OCI-LY7 (cell line): ENCODE measurements at regions not wholly inside any gene's neighbourhood (a gene's known extent, or its start where the extent isn't known, plus 50 kb on each side); places are given as distances from the start of the nearest gene placed in this dataset.

Experiments used
- BruUV-seq: library from RNA; stranded (reverse); fragments of 400-500 nt; replicated peaks from 2 replicates; lab custom pipeline; 2021; lab: Mats Ljungman, UMichigan
- CTCF ChIA-PET: fragments of 300-600 bp; sonication (Branson Sonifier 250); formaldehyde crosslinking; loops from one replicate; lab custom pipeline; 2022; ENCODE audit warnings: antibody characterized with exemption; ENCODE audit not compliant: unreplicated experiment; lab: Charles Lee
- POLR2A ChIA-PET: fragments of 300-600 bp; sonication (Branson Sonifier 250); formaldehyde crosslinking; loops from one replicate; lab custom pipeline; 2022; ENCODE audit warnings: antibody characterized with exemption; lab: Charles Lee
- DNase-seq: peaks from one replicate; pipeline ENCODE4 v3.0.0-alpha.2; 2015; ENCODE audit warnings: low spot score
- H2AFZ ChIP-seq: fragments of 200-600 bp; sonication (generic), shearing (Covaris generic); 2 replicates; pipeline ENCODE4 v1.6.1; 2014; ENCODE audit warnings: mild to moderate bottlenecking, antibody characterized with exemption, low read length, moderate library complexity
- H3K27ac ChIP-seq: fragments of 200-600 bp; sonication (generic); 2 replicates; pipeline ENCODE4 v1.5.1; 2014; ENCODE audit warnings: mixed run types, low read depth, mild to moderate bottlenecking, moderate library complexity, low read length, inconsistent platforms; ENCODE audit not compliant: poor library complexity, severe bottlenecking
- H3K36me3 ChIP-seq: fragments of 200-600 bp; sonication (generic); 2 replicates; pipeline ENCODE4 v1.6.1; 2014; ENCODE audit warnings: mild to moderate bottlenecking, antibody characterized with exemption, low read length, moderate library complexity, mixed read lengths; ENCODE audit not compliant: insufficient read depth
- H3K4me1 ChIP-seq: fragments of 200-600 bp; sonication (generic); 2 replicates; pipeline ENCODE4 v1.5.1; 2014; ENCODE audit warnings: mild to moderate bottlenecking, low read length; ENCODE audit not compliant: insufficient read depth, poor library complexity, severe bottlenecking
- H3K4me2 ChIP-seq: fragments of 200-600 bp; sonication (generic); 2 replicates; pipeline ENCODE4 v1.6.1; 2014; ENCODE audit warnings: mild to moderate bottlenecking, low read length
- H3K4me3 ChIP-seq: fragments of 200-600 bp; sonication (generic); 2 replicates; pipeline ENCODE4 v1.5.1; 2014; ENCODE audit warnings: mild to moderate bottlenecking, low read depth, low read length; ENCODE audit not compliant: poor library complexity, severe bottlenecking
- H3K79me2 ChIP-seq: fragments of 200-600 bp; sonication (generic); 2 replicates; pipeline ENCODE4 v1.6.1; 2016; ENCODE audit warnings: low read depth, mild to moderate bottlenecking, low read length, moderate library complexity, mixed read lengths; ENCODE audit not compliant: insufficient read depth
- H3K9me2 ChIP-seq: fragments of 200-600 bp; sonication (generic); 2 replicates; pipeline ENCODE4 v1.6.1; 2016; ENCODE audit warnings: mild to moderate bottlenecking, low read length, mixed read lengths; ENCODE audit not compliant: insufficient read depth
- H3K9me3 ChIP-seq: fragments of 200-600 bp; sonication (generic); 2 replicates; pipeline ENCODE4 v1.6.1; 2014; ENCODE audit warnings: mild to moderate bottlenecking, mixed run types, low read length, mixed read lengths
- H4K20me1 ChIP-seq: fragments of 200-600 bp; sonication (generic); 2 replicates; pipeline ENCODE4 v1.6.1; 2014; ENCODE audit warnings: mild to moderate bottlenecking, antibody characterized with exemption, low read length, moderate library complexity, mixed read lengths; ENCODE audit not compliant: insufficient read depth
- CTCF ChIP-seq: fragments of 200-600 bp; sonication (generic); conservative IDR thresholded peaks from 2 replicates; pipeline ENCODE4 v1.5.1; 2014; ENCODE audit warnings: mild to moderate bottlenecking, antibody characterized with exemption, low read length, moderate library complexity, mixed read lengths
- EZH2phosphoT487 ChIP-seq: fragments of 200-600 bp; sonication (generic); IDR thresholded peaks from 2 replicates; pipeline ENCODE4 v1.6.1; 2018; ENCODE audit warnings: low read depth, borderline replicate concordance, mild to moderate bottlenecking, mixed run types, antibody characterized with exemption, low read length, moderate library complexity, mixed read lengths
- intact Hi-C: fragments of 100-400 bp; cut with micrococcal nuclease; formaldehyde crosslinking; loops from one replicate; pipeline ENCODE4 v1.10.0; 2022; ENCODE audit not compliant: unreplicated experiment

DNA sequence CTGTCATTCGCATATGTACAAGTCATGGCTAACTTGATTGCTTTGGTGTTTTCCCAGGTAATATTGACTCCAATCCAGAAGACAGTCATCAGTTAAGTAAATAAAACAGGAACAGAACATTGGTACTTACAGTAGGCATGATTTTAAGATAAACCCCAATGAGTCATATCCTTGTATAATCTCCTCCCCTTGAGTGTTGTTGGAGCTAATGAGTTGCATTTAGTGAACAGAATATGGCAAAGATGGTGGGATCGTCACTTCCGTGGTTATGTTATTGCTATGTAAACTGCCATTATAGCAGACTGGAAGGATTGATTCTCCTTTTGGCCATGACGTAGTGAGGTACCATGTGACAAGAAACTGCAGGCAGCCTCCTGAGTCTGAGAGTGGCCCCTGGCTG lies 102.2 kb downstream of the TMX1 start:
- ChIA-PET CTCF (no interaction called here), POLR2A (no interaction called here)
- no peak overlapping the region for H3K27ac ChIP-seq
- H3K4me1 ChIP-seq = no peaks in the 10 kb centered on the region
- H3K4me3 ChIP-seq = no peak overlapping the region
- H2AFZ ChIP-seq = no peak overlapping the region
- no peaks in the 10 kb centered on the region for H3K36me3 ChIP-seq
- no TSS peak for BruUV-seq
- DNase-seq = no peak
- TF ChIP-seq CTCF (no peak), EZH2phosphoT487 (no peak)
- no peaks in the 10 kb centered on the region for H3K9me2 ChIP-seq
- H3K9me3 ChIP-seq = no peaks in the 10 kb centered on the region
- no peaks in the 10 kb centered on the region for H4K20me1 ChIP-seq
- no peaks in the 10 kb centered on the region for H3K79me2 ChIP-seq
- no peak overlapping the region for H3K4me2 ChIP-seq
- intact Hi-C loops = no loop called here

DNA sequence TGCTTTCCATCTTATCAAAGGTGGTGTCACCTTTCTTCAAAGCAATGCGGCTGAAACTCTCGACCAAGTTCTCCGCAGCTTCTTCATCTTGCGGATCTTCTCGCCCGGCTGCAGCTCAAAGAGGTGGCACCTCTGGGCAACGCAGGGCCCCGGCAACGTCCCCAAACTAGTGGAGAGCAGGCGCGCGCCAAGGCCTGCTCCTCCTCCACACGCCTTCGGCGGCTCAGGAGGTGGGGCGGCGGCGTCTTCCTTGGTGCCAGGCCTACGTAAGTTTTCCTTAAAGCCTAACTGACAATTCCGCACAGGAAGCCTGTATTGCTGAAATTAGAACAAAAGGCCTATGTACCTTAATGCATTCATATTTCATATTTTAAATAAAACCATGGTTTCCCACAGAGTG lies 112.0 kb downstream of the TMX1 start:
- H3K9me2 ChIP-seq = no peaks in the 10 kb centered on the region
- CTCF ChIA-PET = no interaction called here

More for the DNA sequence above, 112.0 kb downstream of the TMX1 start:
- H3K4me1 ChIP-seq = no peaks in the 10 kb centered on the region
- DNase-seq = no peak
- no peak overlapping the region for H3K27ac ChIP-seq
- POLR2A ChIA-PET = interaction anchor here (0.6 kb wide), 1 partner anchor 1861 kb away, joined by 3 read pairs; no protein-coding TSS in a partner anchor
- TF ChIP-seq CTCF (no peak), EZH2phosphoT487 (no peak)
- H3K4me2 ChIP-seq = no peak overlapping the region
- no peak overlapping the region for H2AFZ ChIP-seq
- no peaks in the 10 kb centered on the region for H3K9me3 ChIP-seq
- H3K79me2 ChIP-seq = no peaks in the 10 kb centered on the region
- intact Hi-C loops = no loop called here
- no peak overlapping the region for H3K4me3 ChIP-seq
- H4K20me1 ChIP-seq = no peaks in the 10 kb centered on the region
- BruUV-seq = no TSS peak
- H3K36me3 ChIP-seq = no peaks in the 10 kb centered on the region
